NCI-H146 treated with DMSO at 0.1 percent for 48 hours (cell line): ENCODE measurements at regions not wholly inside any gene's neighbourhood (a gene's known extent, or its start where the extent isn't known, plus 50 kb on each side); places are given as distances from the start of the nearest gene placed in this dataset.

Experiments used
- DNase-seq: peaks from one replicate; lab custom pipeline; 2025; ENCODE audit not compliant: unreplicated experiment; lab: John Stamatoyannopoulos, UW

DNA sequence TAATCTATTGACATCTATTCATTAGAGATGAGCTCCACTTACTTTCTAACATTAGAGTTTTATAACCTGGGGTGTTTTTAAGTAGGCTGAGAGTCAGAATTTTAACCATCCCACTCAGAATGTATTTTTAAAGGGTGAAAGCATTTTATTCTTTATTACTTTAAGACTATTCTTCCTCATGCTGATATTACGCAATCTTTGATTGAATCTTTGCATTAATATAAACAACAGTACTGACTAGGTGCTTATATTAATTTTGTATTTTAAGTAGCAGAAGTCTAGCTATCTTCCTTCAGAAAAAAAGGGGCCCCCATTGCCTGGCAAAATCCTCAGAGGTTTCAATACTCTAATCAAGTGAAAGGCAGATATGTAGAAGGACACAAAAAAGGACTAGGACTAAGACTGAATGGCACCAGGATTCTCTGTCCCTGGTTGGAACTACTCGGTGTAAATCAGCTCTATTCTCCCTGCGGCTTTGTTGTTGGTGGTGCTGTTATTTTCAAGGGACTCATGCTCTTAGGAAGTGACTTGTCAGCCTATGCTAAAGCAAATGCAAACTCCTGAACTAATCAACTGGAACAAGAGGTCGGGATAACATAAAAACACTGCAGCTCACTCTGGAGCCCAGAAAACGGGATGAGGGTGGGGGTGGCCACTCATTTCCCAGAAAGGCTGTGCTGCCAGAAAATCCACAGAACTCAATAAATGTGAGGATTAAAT is 1324.4 kb downstream of the GRIK2 start:
- no peak for DNase-seq

DNA sequence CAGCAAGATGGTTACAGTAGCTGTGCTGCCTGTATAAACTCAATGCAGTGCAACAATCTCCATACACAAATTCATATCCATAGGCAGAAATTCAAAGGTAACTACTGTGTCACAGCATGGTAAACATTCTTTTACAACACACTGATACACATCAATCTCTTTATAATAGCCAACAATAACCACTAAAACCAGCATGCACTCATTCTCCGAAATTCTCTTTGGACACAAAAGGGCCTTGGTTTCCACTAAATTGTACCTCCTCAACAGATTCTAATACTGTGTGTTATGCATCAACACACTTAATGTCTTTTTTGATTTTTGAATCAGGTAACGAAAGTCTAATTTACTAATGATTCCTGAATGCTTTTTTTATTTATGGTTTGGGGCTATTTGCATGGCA is 1323.7 kb downstream of the GRIK2 start:
- DNase-seq = no peak

DNA sequence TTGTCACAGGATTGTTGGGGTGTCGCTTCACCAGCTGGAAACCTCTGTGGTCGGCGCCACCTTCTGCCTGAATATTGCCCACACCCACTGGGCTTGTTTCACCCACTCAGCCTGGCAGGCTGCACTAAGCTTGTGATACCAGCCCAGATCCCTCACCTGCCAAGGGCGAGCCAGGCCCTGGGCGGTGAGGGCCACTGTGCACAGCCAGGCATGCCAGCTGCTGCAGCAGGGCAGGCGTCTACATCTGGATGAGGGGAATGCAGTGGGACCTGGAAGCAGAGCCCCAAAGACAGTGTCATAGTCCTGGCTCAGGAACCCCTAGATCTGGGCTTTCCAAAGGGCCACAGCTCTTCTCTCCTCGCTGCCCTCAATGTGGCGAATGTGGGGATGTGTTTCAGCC is 1307.5 kb downstream of the GRIK2 start:
- no peak for DNase-seq

DNA sequence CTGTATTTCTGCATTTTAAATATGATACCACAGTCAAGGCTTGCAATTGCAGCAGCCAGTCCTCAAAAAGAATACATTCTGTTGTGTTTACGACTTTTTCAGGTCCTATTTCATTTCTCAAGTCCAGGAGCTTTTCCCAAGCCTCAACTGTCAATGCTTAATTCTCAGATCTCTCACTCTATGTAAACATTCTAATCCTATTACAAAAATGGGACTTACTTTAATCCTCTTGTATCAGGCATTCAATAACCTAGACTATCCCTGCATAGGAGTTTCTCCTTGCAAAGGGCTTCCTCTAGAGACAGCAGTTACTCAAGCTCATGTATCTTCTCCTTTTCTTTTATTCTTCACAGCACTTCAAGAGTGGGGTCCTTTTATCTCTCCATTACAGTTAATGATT is 1293.0 kb downstream of the GRIK2 start:
- DNase-seq = no peak

DNA sequence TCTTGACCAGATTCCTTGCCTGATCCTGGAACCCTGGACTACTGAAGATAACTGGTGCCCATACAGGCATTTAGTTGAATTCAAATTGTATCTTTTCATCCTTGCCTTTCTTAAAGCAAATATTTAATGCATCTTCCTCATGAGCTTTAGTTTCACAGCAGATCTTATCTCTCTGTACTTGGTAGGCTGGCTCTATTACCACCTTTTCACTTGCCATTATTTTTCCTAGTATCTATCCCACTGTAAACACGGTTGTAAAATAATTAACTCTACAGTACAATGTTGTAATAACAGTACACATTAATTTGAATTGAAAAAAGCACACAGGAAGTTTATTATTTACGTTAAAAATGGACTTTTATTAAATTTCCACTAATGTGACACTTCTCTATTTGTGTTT is 1286.9 kb downstream of the GRIK2 start:
- no peak for DNase-seq

DNA sequence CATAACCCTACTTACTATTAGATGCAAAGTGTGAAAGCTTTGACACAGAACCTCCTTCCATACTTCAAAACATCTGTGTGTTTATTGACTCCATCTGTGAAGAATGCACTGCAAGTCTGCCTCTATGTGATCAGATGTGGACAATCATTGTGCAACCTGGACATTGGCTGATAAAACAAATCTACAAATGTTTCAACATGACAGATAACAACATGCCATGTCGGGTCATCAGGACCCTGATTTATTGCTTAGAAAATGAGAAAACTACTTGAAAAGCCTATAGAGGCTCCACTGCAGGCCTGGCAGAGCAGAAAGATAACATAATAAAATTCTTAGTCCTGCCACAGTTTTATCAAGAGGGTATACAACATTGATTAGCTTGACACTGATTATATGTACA is 1286.4 kb downstream of the GRIK2 start:
- DNase-seq = no peak

DNA sequence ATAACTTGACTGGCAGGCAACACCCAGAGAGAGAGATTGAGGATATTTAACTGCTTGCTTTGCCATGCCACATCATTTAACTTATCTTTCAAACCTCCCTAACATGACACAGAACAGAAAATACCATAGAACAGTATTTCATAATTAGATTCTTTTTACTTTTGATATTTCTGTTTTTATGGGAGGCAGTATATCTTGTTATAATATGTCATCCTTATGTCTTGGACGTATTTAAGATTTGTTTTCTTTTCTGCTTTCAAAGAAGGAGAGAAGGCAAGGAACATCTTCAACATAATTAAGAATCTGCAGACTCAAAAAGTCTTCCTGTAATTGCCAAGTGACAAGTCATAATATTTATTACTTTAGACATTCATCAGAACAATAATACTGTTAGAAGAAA is 1283.7 kb downstream of the GRIK2 start:
- no peak for DNase-seq

DNA sequence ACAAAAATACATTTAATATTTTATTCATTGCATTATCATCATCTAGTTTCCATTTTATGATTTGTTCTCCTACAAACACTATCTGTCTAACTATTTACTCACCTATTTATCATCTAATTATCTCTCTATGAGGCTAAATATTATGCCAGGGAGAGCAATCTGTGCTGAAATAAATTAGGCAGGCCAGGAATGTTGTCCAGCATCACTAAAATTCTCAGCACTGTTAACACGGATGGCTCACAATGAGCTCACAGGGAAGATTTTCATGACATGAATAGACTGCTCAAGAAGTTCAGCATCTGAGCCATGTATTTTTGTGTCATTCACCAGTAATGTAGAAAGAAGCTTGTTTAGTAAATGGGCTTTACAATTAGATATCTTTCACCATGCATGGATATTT is 1277.2 kb downstream of the GRIK2 start:
- no peak for DNase-seq

DNA sequence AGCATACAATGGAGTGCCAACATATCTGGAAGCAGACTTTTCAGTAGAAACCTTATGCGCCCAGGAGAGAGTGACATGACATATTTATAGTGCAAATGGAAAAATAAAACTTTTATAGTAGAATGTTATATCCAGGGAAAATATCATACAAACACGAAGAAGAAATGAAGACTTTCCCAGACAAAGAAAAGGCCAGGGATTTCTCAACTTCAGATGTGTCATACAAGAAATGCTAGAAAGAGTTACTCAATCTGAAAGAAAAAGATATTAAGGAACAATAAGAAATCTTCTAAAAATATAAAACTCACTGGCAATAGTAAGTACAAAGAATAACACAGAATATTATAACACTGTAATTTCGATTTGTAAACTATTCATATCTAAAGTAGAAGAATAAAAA is 1269.3 kb downstream of the GRIK2 start:
- no peak for DNase-seq

DNA sequence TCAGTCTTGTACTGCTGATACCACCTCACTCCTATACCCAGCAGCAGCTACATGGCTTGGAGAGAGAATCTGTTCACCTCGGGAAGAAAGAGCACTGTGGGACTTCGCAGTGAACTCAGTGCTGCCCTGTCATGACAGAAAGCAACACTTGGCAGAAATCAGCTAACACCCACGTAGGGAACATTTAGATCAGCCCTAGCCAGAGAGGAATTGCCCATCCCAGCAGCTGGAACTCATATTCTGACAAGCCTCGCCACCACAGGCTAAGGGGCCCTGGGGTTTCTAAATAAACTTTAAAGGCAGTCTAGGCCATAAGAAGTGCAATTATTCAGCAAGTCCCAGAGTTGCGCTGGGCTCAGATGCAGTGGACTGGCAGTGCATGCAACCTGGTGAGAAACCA is 1266.8 kb downstream of the GRIK2 start:
- no peak for DNase-seq

DNA sequence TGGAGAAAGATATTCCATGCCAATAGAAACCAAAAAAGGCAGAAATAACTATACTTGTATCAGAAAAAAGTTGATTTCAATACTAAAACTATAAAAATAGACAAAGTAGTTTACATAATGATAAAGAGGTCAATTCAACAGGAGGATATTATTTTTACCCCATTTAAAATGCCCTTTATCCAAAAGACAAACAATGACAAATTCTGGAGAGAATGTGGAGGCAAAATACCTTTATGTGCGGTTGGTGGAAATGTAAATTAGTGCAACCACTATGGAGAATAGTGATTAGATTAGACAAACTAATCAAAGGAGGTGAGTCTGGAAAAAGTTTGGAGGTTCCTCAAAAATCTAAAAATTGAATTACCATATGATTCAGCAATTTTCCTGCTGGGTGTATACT is 1262.3 kb downstream of the GRIK2 start:
- no peak for DNase-seq

DNA sequence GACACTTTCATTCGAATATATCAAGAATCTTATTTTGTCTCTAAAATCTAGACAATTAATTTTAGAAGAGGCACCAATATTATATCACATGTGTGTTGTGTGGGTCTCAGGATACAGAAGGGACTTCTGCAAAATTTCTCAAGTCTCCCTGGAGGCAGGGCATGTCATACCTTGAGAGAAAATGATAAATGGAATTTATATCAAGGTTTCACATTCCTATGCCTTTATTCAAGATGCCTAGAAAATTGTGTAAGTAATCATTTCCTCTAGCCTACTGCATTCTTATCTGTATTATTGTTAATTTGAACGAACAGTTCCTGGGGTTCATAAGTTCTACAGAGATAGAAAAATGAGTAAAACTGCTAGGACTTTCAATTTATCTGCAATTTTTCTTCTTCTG is 1247.9 kb downstream of the GRIK2 start:
- DNase-seq = no peak

DNA sequence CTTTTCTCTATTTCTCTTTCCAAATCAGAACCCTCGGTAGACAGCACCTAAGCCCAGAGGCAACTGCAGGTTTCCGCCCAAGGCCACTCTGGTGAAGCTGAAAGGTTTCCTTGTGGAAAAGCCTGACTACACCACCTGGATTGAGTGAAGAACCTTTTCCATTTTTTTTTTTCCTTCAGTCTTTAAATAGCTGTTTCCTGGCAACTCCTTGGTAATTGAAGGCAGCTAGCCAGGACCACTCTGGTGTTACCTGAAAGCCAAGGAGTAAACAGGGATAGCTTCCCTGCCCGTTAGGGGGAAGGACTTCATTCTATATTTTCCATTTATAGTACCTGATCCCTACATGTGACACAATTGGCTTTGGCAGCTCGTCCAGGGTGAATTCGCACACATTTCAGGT is 1238.4 kb downstream of the GRIK2 start:
- DNase-seq = no peak

DNA sequence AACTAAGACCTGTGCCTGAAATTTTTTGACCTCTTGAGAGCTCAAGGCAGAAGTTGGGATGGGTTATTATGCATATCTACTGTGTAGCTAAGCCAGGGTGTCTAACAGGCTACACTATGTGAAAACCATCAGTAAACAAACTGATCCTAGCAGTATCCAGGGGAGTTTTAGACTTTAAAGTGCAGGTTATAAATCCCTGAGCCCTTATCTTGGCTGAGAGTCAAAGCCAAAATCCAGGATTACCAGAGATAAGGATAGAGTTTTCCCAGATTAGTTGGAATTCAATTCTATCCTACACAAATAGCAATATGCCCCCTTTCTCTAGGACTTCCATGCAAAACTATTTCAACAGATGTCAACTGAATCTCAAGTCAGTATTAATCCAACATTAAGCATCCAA is 1229.7 kb downstream of the GRIK2 start:
- DNase-seq = no peak

DNA sequence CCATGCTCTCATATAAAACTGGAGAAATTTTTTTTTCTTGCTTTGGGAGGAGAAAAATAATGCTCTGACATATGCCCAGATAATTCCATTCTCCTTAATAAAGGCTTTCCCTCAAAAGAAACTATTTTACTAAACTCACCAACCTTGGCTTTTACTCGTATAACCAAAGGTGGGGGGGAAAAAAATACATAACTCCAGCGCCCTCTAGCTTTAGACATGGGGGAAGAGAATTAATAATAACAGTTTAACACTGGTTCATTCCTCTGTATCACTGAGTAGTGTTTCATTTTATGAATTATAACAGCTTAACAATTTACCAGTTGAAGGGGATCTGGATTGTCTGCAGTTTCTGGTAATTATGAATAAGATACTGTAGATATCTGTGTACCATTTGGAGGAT is 1226.1 kb downstream of the GRIK2 start:
- DNase-seq = no peak

DNA sequence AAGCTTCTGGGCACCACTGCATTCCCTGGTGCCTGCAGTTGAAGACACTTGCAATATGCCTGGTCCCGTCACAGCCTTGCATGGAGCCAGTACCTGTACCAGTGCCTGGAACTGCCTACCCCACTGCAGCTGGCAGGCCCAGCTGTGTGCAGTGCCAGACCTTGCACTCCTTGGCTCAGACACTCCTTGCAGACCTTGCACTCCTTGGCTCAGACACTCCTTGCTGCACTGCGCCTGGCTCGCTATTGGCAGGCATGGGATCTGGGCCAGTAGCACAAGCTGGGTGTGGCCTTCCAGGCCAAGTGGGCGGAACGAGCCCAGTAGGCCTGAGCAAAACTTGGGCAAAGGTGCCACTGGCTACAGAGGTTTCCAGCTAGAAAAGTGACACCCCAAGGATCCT is 1189.1 kb downstream of the GRIK2 start:
- no peak for DNase-seq

DNA sequence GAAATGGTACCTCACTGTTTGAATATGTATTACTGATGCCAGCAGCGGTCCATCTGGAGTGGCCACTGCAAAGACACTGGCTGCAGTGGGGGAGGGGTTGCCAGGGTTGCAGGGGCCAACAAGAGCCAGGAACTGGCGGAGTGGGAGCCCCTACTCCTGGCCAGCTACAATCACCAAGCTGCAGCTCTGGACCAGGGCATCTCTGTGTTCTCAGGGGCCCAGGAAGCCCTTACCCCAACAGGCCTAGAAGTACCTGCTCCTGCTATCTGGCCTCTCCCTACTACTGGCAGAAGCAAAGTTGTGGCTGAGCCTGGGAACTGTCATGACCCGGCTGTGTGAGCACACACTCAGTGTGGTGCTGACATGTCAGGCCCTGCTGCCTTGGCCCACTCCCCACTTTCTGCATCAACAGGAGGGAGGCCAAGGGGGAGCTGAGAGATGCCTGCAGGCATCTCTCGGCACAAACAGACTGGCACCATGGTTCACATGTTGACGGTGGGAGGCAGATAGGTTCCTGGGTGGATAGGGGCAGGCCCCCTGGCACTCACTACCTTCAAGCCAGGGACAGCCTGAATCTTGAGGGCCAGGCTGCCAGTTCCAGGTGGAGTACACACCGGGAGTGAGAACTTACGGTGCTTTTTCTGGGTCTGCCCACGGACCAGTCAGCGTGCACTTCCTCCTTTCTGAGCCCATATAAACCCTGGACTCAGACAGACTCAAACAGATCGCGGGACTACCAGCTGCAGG is 1188.0 kb downstream of the GRIK2 start:
- no peak for DNase-seq

DNA sequence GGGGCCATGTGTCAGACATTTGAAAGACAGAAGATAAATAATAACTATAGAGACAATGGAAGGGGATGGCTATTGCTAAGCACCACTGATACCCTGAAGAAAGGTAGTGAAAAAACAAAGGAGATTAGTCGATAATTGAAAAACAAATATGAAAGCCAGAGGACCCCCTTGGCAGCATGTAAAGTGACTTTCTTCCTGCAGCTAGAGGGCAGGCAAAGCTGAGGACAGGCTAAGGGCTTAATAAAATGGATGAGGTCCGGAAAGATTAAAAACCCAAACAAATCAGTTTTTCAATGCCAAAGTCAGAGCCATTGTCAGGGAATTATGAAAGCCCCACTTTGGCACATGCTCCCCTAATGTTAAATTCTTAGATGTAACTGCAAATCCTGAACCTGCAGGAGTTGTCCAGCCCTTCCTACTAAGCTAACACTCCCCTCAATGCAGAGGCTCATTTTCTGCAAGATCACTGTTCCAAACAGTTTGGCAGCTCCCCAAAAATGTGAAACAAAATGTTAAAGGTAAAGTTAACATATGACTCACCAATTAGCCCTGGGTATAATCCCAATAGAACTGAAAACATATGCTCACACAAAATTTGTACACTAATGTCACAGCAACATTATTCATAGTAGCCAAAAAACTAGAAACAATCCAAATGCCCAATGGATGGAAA is 1177.9 kb downstream of the GRIK2 start:
- DNase-seq = no peak

DNA sequence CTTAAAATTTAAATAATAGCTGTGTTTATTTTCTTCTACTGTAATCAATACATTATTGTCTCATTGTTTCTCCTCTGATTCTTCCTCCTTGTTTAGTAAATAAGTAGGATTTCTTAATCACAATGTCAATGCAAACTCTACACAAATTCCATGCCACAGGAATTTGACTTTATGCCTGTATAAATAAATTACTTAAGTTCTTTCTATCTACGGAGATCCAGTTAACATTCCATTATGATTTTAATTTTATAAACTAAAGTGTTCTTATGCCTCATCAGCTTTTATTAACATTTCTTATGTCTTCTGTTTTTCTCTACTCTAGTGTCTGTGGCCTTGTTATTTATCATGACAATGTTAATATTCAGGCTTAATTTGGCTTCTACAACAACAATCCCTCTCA is 1169.2 kb downstream of the GRIK2 start:
- no peak for DNase-seq

DNA sequence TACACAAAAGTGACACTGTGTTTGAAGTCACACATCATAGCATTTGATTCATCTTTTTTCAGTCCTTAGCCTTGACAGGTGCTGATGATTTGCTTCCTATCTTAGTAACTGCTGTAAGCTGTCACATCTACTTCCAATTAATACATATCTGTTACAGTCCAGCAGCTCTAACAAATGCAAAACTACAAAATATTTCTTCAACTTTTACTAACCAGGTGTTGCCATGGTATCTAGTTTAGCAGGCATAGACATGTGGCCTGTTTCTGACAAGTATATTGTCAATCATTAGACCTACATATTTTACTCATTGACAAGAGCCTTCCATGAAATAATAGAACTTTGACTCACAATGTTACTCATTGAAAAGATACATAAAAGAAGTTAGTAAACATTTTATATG is 1159.7 kb downstream of the GRIK2 start:
- DNase-seq = no peak

DNA sequence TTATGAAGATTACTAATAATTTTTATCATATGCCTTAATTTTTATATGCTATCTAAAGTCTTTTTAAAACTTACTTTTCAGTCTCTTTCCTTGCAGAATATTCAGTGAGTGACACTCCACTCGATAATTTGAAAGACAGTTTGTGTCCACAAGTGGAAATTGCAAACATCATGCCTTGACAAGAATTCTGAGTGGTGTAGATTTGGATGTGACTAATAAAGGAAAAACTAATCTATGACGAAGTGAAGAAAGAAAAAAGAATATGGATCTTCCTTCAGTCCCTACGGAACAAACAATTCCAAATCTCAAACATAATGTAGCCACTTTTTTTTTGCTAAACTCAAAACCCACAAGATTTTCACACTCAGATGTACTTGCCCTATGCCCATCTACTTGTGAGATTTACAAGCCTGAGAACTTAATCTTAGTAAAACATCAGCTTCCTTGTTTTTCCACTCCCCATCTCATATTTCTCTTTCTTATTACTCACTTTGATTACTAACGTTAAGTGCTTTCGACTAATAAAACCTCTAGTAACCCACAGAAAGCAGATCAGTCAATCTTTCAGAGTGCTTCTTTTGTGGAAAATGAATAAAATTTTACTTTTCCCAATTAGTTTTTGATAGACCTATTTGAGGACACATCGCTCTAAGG is 1155.8 kb downstream of the GRIK2 start:
- DNase-seq = no peak

DNA sequence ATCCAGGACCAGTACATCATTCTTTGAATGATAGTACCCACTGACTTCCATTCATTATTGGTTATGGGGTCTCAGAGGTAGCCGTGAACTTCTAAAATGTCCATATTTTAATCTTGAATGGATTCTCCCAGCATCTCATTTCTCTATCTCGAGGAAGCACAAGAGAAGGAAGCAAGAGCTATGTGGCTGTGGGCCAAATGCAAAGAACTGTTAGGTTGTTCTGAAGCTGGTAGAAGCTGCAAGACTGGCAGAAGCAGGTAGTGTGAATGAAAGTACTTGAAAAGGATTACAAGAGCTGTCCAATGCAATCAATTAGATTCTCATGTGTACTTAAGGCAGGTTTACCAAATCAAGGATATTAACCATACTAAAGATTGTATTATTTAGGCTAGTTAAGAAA is 1131.8 kb downstream of the GRIK2 start:
- no peak for DNase-seq
